GM23338 (cell line): ENCODE measurements at regions not wholly inside any gene's neighbourhood (a gene's known extent, or its start where the extent isn't known, plus 50 kb on each side); places are given as distances from the start of the nearest gene placed in this dataset.

ENCODE experiments used
- ATAC-seq: fragments of 200-7000 bp; cut with Tn5 transposase; 3 replicates; pipeline ENCODE4 v1.9.1; 2020
- DNase-seq: peaks from one replicate; pipeline ENCODE4 v3.0.0-alpha.2; 2015; ENCODE audit warnings: low spot score
- H2AFZ ChIP-seq: fragments of 200-600 bp; sonication (generic); 2 replicates; pipeline ENCODE4 v1.8.0; 2016; ENCODE audit warnings: antibody characterized with exemption, mild to moderate bottlenecking, moderate library complexity
- H3F3A ChIP-seq: fragments of 200-600 bp; sonication (generic); replicated peaks from 2 replicates; pipeline ENCODE4 v1.8.0; 2017; ENCODE audit warnings: antibody characterized with exemption, mixed run types, low read depth
- H3K27ac ChIP-seq: fragments of 200-600 bp; sonication (generic); 2 replicates; pipeline ENCODE4 v1.6.1; 2016; ENCODE audit warnings: low read depth
- H3K27me3 ChIP-seq: fragments of 200-600 bp; sonication (generic); 2 replicates; pipeline ENCODE4 v1.8.0; 2016; ENCODE audit warnings: mild to moderate bottlenecking, mixed run types, moderate library complexity; ENCODE audit not compliant: insufficient read depth
- H3K36me3 ChIP-seq: fragments of 200-600 bp; sonication (generic); 2 replicates; pipeline ENCODE4 v1.8.0; 2016; ENCODE audit warnings: mild to moderate bottlenecking; ENCODE audit not compliant: insufficient read depth
- H3K4me1 ChIP-seq: fragments of 200-600 bp; sonication (generic); 2 replicates; pipeline ENCODE4 v1.8.0; 2016; ENCODE audit warnings: mild to moderate bottlenecking, moderate library complexity; ENCODE audit not compliant: insufficient read depth
- H3K4me2 ChIP-seq: fragments of 200-600 bp; sonication (generic); 2 replicates; pipeline ENCODE4 v1.7.1; 2017; ENCODE audit warnings: mixed run types
- H3K4me3 ChIP-seq: fragments of 200-600 bp; sonication (generic); 2 replicates; pipeline ENCODE4 v1.6.1; 2016; ENCODE audit warnings: mixed run types
- H3K79me2 ChIP-seq: fragments of 200-600 bp; sonication (generic); replicated peaks from 2 replicates; pipeline ENCODE4 v1.8.0; 2017; ENCODE audit warnings: mild to moderate bottlenecking; ENCODE audit not compliant: insufficient read depth
- H3K9me2 ChIP-seq: fragments of 200-600 bp; sonication (generic); 2 replicates; pipeline ENCODE4 v1.8.0; 2017; ENCODE audit not compliant: insufficient read depth
- H4K20me1 ChIP-seq: fragments of 200-600 bp; sonication (generic); replicated peaks from 2 replicates; pipeline ENCODE4 v1.8.0; 2017; ENCODE audit warnings: mild to moderate bottlenecking; ENCODE audit not compliant: insufficient read depth
- H3K27ac Mint-ChIP-seq: 2 replicates; pipeline ENCODE4 v1.8.0; 2020; ENCODE audit warnings: inconsistent platforms, mild to moderate bottlenecking, moderate library complexity, mixed read lengths
- H3K27me3 Mint-ChIP-seq: 3 replicates; pipeline ENCODE4 v1.8.0; 2022; ENCODE audit warnings: low read depth, mild to moderate bottlenecking, moderate library complexity, mixed read lengths, inconsistent platforms; ENCODE audit not compliant: insufficient read depth, poor library complexity
- H3K36me3 Mint-ChIP-seq: 3 replicates; pipeline ENCODE4 v1.8.0; 2021; ENCODE audit warnings: low read depth, mild to moderate bottlenecking, inconsistent platforms, moderate library complexity, mixed read lengths
- H3K4me1 Mint-ChIP-seq: 3 replicates; pipeline ENCODE4 v1.8.0; 2020; ENCODE audit warnings: mild to moderate bottlenecking, inconsistent platforms, mixed read lengths
- H3K4me3 Mint-ChIP-seq: 3 replicates; pipeline ENCODE4 v1.8.0; 2021; ENCODE audit warnings: moderate library complexity, mild to moderate bottlenecking, inconsistent platforms, mixed read lengths
- H3K9me3 Mint-ChIP-seq: 3 replicates; pipeline ENCODE4 v1.8.0; 2020; ENCODE audit warnings: moderate library complexity, mild to moderate bottlenecking, inconsistent platforms, mixed read lengths
- CREB1 ChIP-seq: fragments of 250-450 bp; sonication (Bioruptor Pico); IDR thresholded peaks from 2 replicates; pipeline ENCODE4 v1.5.0; 2020; ENCODE audit warnings: low read depth, mild to moderate bottlenecking, moderate library complexity
- ETS1 ChIP-seq: IDR thresholded peaks from 2 replicates; pipeline ENCODE4 v1.6.1; 2016; ENCODE audit warnings: antibody characterized with exemption
- EZH2 ChIP-seq: fragments of 200-600 bp; sonication (generic); IDR thresholded peaks from one replicate; pipeline ENCODE4 v1.8.0; 2017; ENCODE audit warnings: antibody characterized with exemption, mild to moderate bottlenecking, low read depth; ENCODE audit not compliant: unreplicated experiment
- EZH2phosphoT487 ChIP-seq: fragments of 200-600 bp; sonication (generic); IDR thresholded peaks from one replicate; pipeline ENCODE4 v1.8.1; 2018; ENCODE audit warnings: antibody characterized with exemption; ENCODE audit not compliant: unreplicated experiment
- JUNB ChIP-seq: IDR thresholded peaks from one replicate; pipeline ENCODE4 v1.6.1; 2016; ENCODE audit warnings: antibody characterized with exemption; ENCODE audit not compliant: unreplicated experiment
- NANOG ChIP-seq: IDR thresholded peaks from 2 replicates; pipeline ENCODE4 v1.6.1; 2016; ENCODE audit warnings: antibody characterized with exemption, borderline replicate concordance
- POLR2AphosphoS5 ChIP-seq: IDR thresholded peaks from 2 replicates; pipeline ENCODE4 v1.6.1; 2016; ENCODE audit warnings: antibody characterized with exemption, low read depth
- REST ChIP-seq: IDR thresholded peaks from one replicate; pipeline ENCODE4 v1.6.1; 2018; ENCODE audit warnings: antibody characterized with exemption; ENCODE audit not compliant: unreplicated experiment
- STAT1 ChIP-seq: IDR thresholded peaks from one replicate; pipeline ENCODE4 v1.6.1; 2016; ENCODE audit warnings: antibody characterized with exemption; ENCODE audit not compliant: unreplicated experiment
- ZNF114 ChIP-seq: fragments of 250-450 bp; sonication (Bioruptor Pico); IDR thresholded peaks from 2 replicates; pipeline ENCODE4 v1.5.0; 2020; ENCODE audit warnings: mild to moderate bottlenecking, moderate library complexity
- TF ChIP-seq, protein P1 (sequence below): fragments of 250-450 bp; sonication (Bioruptor Pico); IDR thresholded peaks from 2 replicates; pipeline ENCODE4 v1.5.0; 2020; ENCODE audit warnings: mild to moderate bottlenecking, moderate library complexity

DNA sequence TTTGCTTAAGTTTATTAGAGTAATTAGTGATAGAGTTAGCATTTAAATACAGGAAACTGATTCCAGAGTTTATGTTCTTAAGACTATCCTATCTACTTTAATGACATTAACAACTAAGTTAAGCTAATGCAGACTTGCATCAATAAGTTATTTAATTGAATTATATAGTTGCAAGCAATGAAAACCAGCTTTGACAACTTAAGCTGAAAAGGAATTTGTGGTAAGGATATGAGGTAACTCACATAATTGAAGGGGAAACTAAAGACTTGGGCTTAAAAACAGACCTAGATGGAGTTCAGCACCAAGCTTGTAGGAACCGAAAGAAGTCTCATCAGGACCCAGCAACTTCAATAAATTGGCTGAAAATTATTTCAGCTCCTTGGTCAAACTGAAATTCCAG, 222.3 kb downstream of the IBTK start (continued):
- no peak for TF ChIP-seq ETS1
- TF ChIP-seq EZH2, result no peak
- TF ChIP-seq ZNF114 (CRISPR knock-in tag), result no peak
- no peak for TF ChIP-seq REST
- no peak for TF ChIP-seq CREB1 (CRISPR knock-in tag)
- TF ChIP-seq STAT1, result no peak

- H3K27ac Mint-ChIP-seq, result no peak overlapping the region
- Histone ChIP-seq H3K9me2 (no peaks in the 10 kb centered on the region), H3K27ac (no peak overlapping the region), H4K20me1 (no peaks in the 10 kb centered on the region), H2AFZ (no peak overlapping the region), H3K79me2 (no peaks in the 10 kb centered on the region), H3K36me3 (no peaks in the 10 kb centered on the region), H3K4me2 (no peak overlapping the region), H3F3A (no peaks in the 10 kb centered on the region), H3K4me1 (no peaks in the 10 kb centered on the region), H3K4me3 (no peak overlapping the region), H3K27me3 (no peaks in the 10 kb centered on the region)
- ATAC-seq, result no peak
- no peaks in the 10 kb centered on the region for H3K9me3 Mint-ChIP-seq
- no peaks in the 10 kb centered on the region for H3K27me3 Mint-ChIP-seq
- no peak overlapping the region for H3K4me3 Mint-ChIP-seq
- no peak for DNase-seq
- H3K4me1 Mint-ChIP-seq, result no peaks in the 10 kb centered on the region; the same call in 2 of the 3 replicates
- no peaks in the 10 kb centered on the region for H3K36me3 Mint-ChIP-seq
- no peak for TF ChIP-seq STAT1
- TF ChIP-seq POLR2AphosphoS5, result no peak
- TF ChIP-seq, protein P1, sequence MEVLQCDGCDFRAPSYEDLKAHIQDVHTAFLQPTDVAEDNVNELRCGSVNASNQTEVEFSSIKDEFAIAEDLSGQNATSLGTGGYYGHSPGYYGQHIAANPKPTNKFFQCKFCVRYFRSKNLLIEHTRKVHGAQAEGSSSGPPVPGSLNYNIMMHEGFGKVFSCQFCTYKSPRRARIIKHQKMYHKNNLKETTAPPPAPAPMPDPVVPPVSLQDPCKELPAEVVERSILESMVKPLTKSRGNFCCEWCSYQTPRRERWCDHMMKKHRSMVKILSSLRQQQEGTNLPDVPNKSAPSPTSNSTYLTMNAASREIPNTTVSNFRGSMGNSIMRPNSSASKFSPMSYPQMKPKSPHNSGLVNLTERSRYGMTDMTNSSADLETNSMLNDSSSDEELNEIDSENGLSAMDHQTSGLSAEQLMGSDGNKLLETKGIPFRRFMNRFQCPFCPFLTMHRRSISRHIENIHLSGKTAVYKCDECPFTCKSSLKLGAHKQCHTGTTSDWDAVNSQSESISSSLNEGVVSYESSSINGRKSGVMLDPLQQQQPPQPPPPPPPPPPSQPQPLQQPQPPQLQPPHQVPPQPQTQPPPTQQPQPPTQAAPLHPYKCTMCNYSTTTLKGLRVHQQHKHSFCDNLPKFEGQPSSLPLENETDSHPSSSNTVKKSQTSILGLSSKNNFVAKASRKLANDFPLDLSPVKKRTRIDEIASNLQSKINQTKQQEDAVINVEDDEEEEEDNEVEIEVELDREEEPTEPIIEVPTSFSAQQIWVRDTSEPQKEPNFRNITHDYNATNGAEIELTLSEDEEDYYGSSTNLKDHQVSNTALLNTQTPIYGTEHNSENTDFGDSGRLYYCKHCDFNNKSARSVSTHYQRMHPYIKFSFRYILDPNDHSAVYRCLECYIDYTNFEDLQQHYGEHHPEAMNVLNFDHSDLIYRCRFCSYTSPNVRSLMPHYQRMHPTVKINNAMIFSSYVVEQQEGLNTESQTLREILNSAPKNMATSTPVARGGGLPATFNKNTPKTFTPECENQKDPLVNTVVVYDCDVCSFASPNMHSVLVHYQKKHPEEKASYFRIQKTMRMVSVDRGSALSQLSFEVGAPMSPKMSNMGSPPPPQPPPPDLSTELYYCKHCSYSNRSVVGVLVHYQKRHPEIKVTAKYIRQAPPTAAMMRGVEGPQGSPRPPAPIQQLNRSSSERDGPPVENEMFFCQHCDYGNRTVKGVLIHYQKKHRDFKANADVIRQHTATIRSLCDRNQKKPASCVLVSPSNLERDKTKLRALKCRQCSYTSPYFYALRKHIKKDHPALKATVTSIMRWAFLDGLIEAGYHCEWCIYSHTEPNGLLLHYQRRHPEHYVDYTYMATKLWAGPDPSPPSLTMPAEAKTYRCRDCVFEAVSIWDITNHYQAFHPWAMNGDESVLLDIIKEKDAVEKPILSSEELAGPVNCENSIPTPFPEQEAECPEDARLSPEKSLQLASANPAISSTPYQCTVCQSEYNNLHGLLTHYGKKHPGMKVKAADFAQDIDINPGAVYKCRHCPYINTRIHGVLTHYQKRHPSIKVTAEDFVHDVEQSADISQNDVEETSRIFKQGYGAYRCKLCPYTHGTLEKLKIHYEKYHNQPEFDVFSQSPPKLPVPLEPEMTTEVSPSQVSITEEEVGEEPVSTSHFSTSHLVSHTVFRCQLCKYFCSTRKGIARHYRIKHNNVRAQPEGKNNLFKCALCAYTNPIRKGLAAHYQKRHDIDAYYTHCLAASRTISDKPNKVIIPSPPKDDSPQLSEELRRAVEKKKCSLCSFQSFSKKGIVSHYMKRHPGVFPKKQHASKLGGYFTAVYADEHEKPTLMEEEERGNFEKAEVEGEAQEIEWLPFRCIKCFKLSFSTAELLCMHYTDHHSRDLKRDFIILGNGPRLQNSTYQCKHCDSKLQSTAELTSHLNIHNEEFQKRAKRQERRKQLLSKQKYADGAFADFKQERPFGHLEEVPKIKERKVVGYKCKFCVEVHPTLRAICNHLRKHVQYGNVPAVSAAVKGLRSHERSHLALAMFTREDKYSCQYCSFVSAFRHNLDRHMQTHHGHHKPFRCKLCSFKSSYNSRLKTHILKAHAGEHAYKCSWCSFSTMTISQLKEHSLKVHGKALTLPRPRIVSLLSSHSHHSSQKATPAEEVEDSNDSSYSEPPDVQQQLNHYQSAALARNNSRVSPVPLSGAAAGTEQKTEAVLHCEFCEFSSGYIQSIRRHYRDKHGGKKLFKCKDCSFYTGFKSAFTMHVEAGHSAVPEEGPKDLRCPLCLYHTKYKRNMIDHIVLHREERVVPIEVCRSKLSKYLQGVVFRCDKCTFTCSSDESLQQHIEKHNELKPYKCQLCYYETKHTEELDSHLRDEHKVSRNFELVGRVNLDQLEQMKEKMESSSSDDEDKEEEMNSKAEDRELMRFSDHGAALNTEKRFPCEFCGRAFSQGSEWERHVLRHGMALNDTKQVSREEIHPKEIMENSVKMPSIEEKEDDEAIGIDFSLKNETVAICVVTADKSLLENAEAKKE (CRISPR knock-in tag), result no peak
- TF ChIP-seq EZH2, result no peak
- TF ChIP-seq EZH2phosphoT487, result no peak
- TF ChIP-seq JUNB, result no peak
- TF ChIP-seq ZNF114 (CRISPR knock-in tag), result no peak
- no peak for TF ChIP-seq ETS1
- TF ChIP-seq NANOG, result no peak
Observed at GRCh38 chr6:82022614-82023129, 224.9 kb downstream of the IBTK start.
